ENCODE measurements at regions not wholly inside any gene's neighbourhood (a gene's known extent, or its start where the extent isn't known, plus 50 kb on each side); places are given as distances from the start of the nearest gene placed in this dataset.

DNA sequence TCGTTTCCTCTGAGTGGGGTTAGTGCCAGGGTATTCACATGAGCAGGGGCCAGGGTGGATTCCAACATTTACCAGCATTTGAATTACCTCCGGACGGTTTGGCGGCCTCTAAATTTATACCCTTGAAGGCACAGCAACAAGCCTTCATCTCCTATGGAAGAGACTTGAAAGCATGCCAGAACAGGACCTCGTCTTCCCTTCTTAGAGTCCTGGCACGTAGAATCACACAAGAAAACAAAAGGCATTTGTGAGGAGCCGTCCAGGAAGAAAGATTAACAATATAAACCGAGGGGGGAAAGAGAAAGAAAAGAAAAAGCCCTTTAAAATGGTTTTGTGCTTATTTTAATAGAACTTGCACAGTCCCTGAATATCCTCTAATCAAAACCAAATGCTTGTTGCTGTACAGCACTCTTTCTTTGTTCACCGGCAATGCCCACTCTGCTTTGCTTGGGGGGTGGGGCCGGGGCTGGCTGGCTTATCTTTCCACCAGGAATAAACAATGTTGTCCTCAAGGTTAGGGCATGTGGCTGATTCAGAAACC is 575.8 kb upstream of the ZNF462 start:
- peak in 2 of 5 donors; percentile 7 to 24 for DNase-seq
- Histone ChIP-seq H3K36me3 (ENCODE audit: control insufficient read depth in 2 of 3, insufficient read depth in 3 of 3, low read length in 3 of 3) (no peaks in the 10 kb centered on the region), H3K9ac (ENCODE audit: low read length in 3 of 3) (no peak overlapping the region), H3K27me3 (ENCODE audit: control insufficient read depth, insufficient read depth, low read length) (no peaks in the 10 kb centered on the region), H3K9me3 (ENCODE audit: control insufficient read depth in 2 of 3, insufficient read depth in 1 of 3, low read length in 3 of 3) (no peaks in the 10 kb centered on the region), H3K27ac (ENCODE audit: low read depth in 2 of 2, low read length in 2 of 2) (no peak overlapping the region), H3K4me1 (ENCODE audit: control insufficient read depth in 2 of 3, insufficient read depth in 2 of 3, low read depth in 1 of 3, low read length in 3 of 3) (no peaks in the 10 kb centered on the region), H3K4me3 (ENCODE audit: low read length in 3 of 3) (no peak overlapping the region)
- TF ChIP-seq CTCF (IDR thresholded peaks at IDR 0.05; ENCODE audit: borderline replicate concordance, extremely low read depth, insufficient read depth): no peak
- FAIRE-seq: no peak
- intact Hi-C loops (cut with DNase I): no loop called here

DNA sequence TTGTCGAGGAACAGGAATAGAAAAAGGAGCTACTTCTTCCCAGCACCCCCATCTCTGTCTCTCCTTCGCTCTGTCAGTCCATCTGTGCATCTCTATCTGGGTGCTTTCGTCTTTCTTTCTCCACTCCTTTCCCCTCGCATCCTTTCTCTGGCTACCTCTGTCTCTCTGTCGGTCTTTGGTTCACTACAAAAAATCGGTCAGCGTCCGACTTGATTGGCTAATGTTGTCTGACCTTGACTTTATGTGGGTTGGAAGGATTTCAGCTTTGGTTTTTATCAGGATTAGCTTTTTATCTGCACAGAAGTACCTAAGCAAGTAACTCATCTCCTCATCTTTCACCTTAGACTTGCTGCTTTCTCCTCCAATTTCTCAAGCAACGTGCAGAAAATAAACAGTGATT is 575.2 kb upstream of the ZNF462 start:
- Histone ChIP-seq H3K9me3 (ENCODE audit: control insufficient read depth in 2 of 3, insufficient read depth in 1 of 3, low read length in 3 of 3) (no peaks in the 10 kb centered on the region), H3K4me1 (ENCODE audit: control insufficient read depth in 2 of 3, insufficient read depth in 2 of 3, low read depth in 1 of 3, low read length in 3 of 3) (no peaks in the 10 kb centered on the region), H3K9ac (ENCODE audit: low read length in 3 of 3) (no peak overlapping the region), H3K36me3 (ENCODE audit: control insufficient read depth in 2 of 3, insufficient read depth in 3 of 3, low read length in 3 of 3) (no peaks in the 10 kb centered on the region), H3K27ac (ENCODE audit: low read depth in 2 of 2, low read length in 2 of 2) (no peak overlapping the region), H3K4me3 (ENCODE audit: low read length in 3 of 3) (no peak overlapping the region), H3K27me3 (ENCODE audit: control insufficient read depth, insufficient read depth, low read length) (no peaks in the 10 kb centered on the region)
- intact Hi-C loops (cut with DNase I): no loop called here
- FAIRE-seq (no peak), DNase-seq (no peak)
- no peak for TF ChIP-seq CTCF (IDR thresholded peaks at IDR 0.05; ENCODE audit: borderline replicate concordance, extremely low read depth, insufficient read depth)

DNA sequence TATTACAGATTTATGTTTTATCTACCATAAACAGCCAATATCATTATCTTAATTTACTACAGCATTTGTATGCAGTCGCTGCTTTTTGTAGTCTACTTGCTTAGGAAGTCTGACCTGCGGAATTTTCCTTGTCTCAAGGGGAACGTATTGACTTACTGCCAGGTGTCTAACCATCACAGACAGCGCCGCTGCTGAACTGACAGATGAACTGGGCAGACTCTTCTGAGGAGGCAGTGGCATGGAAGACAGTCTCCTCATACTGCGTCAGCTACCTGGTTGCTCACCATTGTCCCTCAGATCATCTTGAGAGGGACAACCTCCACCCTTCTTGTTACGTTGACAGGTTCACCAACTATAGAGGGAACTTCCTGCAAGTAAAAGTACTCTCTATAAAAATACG is 574.3 kb upstream of the ZNF462 start:
- FAIRE-seq (no peak), DNase-seq (no peak)
- no peaks in the 10 kb centered on the region for H3K36me3 ChIP-seq (ENCODE audit: control insufficient read depth in 2 of 3, insufficient read depth in 3 of 3, low read length in 3 of 3)
- H3K27me3 ChIP-seq (ENCODE audit: control insufficient read depth, insufficient read depth, low read length): no peaks in the 10 kb centered on the region
- H3K9me3 ChIP-seq (ENCODE audit: control insufficient read depth in 2 of 3, insufficient read depth in 1 of 3, low read length in 3 of 3): no peaks in the 10 kb centered on the region
- TF ChIP-seq CTCF (IDR thresholded peaks at IDR 0.05; ENCODE audit: borderline replicate concordance, extremely low read depth, insufficient read depth): no peak
- no peak overlapping the region for H3K27ac ChIP-seq (ENCODE audit: low read depth in 2 of 2, low read length in 2 of 2)
- H3K4me1 ChIP-seq (ENCODE audit: control insufficient read depth in 2 of 3, insufficient read depth in 2 of 3, low read depth in 1 of 3, low read length in 3 of 3): no peaks in the 10 kb centered on the region
- no peak overlapping the region for H3K4me3 ChIP-seq (ENCODE audit: low read length in 3 of 3)
- intact Hi-C loops (cut with DNase I): no loop called here
- H3K9ac ChIP-seq (ENCODE audit: low read length in 3 of 3): no peak overlapping the region

- Histone ChIP-seq H3K27me3 (ENCODE audit: control insufficient read depth, insufficient read depth, low read length) (no peaks in the 10 kb centered on the region), H3K9ac (ENCODE audit: low read length in 3 of 3) (no peak overlapping the region), H3K27ac (ENCODE audit: low read depth in 2 of 2, low read length in 2 of 2) (no peak overlapping the region), H3K4me3 (ENCODE audit: low read length in 3 of 3) (no peak overlapping the region), H3K4me1 (ENCODE audit: control insufficient read depth in 2 of 3, insufficient read depth in 2 of 3, low read depth in 1 of 3, low read length in 3 of 3) (no peaks in the 10 kb centered on the region), H3K36me3 (ENCODE audit: control insufficient read depth in 2 of 3, insufficient read depth in 3 of 3, low read length in 3 of 3) (no peaks in the 10 kb centered on the region), H3K9me3 (ENCODE audit: control insufficient read depth in 2 of 3, insufficient read depth in 1 of 3, low read length in 3 of 3) (no peaks in the 10 kb centered on the region)
- intact Hi-C loops (cut with DNase I): no loop called here
- no peak for TF ChIP-seq CTCF (IDR thresholded peaks at IDR 0.05; ENCODE audit: borderline replicate concordance, extremely low read depth, insufficient read depth)
- DNase-seq: no peak
- FAIRE-seq: no peak
Measured at GRCh38 chr9:106291786-106292185, 571.2 kb upstream of the ZNF462 start.

All from kidney (tissue), 13 donors.